H1 (cell line): ENCODE measurements at regions not wholly inside any gene's neighbourhood (a gene's known extent, or its start where the extent isn't known, plus 50 kb on each side); places are given as distances from the start of the nearest gene placed in this dataset.

ENCODE experiments used
- ATF2 ChIP-seq: IDR thresholded peaks from 2 replicates; pipeline ENCODE4 v1.6.1; 2012; ENCODE audit warnings: low read length, inconsistent platforms
- RFX5 ChIP-seq: IDR thresholded peaks from 2 replicates; pipeline ENCODE4 v1.6.1; 2011; ENCODE audit warnings: low read depth, low read length, improper control_type of control experiment, borderline replicate concordance
- TF ChIP-seq, protein P1 (sequence below), 3 experiments: IDR thresholded peaks; 1 replicate in 2 of 3; 2 replicates in 1 of 3; pipeline versions ENCODE4 v1.5.1 to v1.6.1; 2011; ENCODE audit warnings: low read length in 3 of 3, mild to moderate bottlenecking in 3 of 3, inconsistent platforms in 2 of 3, low read depth in 1 of 3, moderate library complexity in 1 of 3; ENCODE audit not compliant: insufficient read depth in 1 of 3; ENCODE audit errors: control extremely low read depth in 1 of 3

DNA sequence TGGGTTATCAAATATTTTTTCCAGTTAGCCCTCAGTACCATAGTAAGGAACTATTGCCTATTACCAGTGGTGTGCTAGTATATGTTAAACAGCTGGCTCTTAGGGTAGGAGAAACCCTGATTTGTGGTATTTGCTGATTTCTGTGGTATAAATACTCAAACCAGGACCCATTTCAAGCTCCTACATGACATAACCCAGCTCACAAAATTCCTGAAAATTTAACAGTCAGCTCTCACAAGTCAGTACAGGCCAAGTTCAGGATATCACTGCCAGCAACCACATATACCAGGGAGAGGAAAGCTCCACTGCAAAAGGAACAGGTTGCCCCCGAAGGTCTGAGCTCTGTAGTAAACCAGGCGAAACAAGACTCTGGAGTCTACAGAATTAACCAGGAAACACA lies 315.3 kb downstream of the NOVA1 start:
- TF ChIP-seq, protein P1, sequence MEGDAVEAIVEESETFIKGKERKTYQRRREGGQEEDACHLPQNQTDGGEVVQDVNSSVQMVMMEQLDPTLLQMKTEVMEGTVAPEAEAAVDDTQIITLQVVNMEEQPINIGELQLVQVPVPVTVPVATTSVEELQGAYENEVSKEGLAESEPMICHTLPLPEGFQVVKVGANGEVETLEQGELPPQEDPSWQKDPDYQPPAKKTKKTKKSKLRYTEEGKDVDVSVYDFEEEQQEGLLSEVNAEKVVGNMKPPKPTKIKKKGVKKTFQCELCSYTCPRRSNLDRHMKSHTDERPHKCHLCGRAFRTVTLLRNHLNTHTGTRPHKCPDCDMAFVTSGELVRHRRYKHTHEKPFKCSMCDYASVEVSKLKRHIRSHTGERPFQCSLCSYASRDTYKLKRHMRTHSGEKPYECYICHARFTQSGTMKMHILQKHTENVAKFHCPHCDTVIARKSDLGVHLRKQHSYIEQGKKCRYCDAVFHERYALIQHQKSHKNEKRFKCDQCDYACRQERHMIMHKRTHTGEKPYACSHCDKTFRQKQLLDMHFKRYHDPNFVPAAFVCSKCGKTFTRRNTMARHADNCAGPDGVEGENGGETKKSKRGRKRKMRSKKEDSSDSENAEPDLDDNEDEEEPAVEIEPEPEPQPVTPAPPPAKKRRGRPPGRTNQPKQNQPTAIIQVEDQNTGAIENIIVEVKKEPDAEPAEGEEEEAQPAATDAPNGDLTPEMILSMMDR (IDR thresholded peaks at IDR 0.05; ENCODE audit: control extremely low read depth in 1 of 3, insufficient read depth in 1 of 3, low read depth in 1 of 3, low read length in 3 of 3): no peak
- TF ChIP-seq ATF2 (no peak), RFX5 (no peak)
